K562 (cell line): ENCODE measurements at regions not wholly inside any gene's neighbourhood (a gene's known extent, or its start where the extent isn't known, plus 50 kb on each side); places are given as distances from the start of the nearest gene placed in this dataset.

Experiments used
- ATAC-seq: fragments of 200-7000 bp; cut with Tn5 transposase; 3 replicates; pipeline ENCODE4 v1.9.1; 2020; ENCODE audit warnings: moderate library complexity
- BruUV-seq: library from RNA; stranded (reverse); fragments of 400-500 nt; replicated peaks from 2 replicates; lab custom pipeline; 2021; lab: Mats Ljungman, UMichigan
- CTCF ChIA-PET: fragments of 300-600 bp; formaldehyde crosslinking; extraction: SDS; loops from one replicate; lab custom pipeline; 2021; ENCODE audit warnings: low intra/inter-chr PET ratio; lab: Yijun Ruan, JAX
- POLR2A ChIA-PET: fragments of 300-600, 350-650 bp; sonication (Branson Sonifier 250); formaldehyde crosslinking; extraction: SDS; loops from one replicate; lab custom pipeline; 2021; ENCODE audit warnings: antibody characterized with exemption, inconsistent platforms; lab: Yijun Ruan, JAX
- DNase-seq, 4 experiments: peaks; one replicate each; pipeline versions ENCODE4 v3.0.0 to v3.0.0-alpha.2; 2011 to 2018; ENCODE audit warnings: low spot score in 3 of 4, mixed read lengths in 3 of 4; ENCODE audit errors: extremely low read depth in 1 of 4
- FAIRE-seq: peaks from 2 replicates; lab custom pipeline; 2011; peaks lifted over from hg19 to GRCh38; lab: Jason Lieb, UNC
- H2AFZ ChIP-seq: 2 replicates; pipeline ENCODE4 v1.6.0; 2011; ENCODE audit warnings: low read depth, low read length, control low read depth, inconsistent platforms
- H3K27ac ChIP-seq: fragments of 200-600 bp; 3 replicates; pipeline ENCODE4 v1.8.0; 2011; ENCODE audit warnings: low read depth, mild to moderate bottlenecking, control low read depth, inconsistent platforms, low read length, moderate library complexity, mixed read lengths; ENCODE audit errors: extremely low read depth
- H3K27me3 ChIP-seq, 2 experiments: fragments of 300-600 bp in 1 of 2; 2 replicates in 1 of 2; 3 replicates in 1 of 2; pipeline versions ENCODE4 v1.6.0 to v1.8.0; 2011; ENCODE audit warnings: inconsistent platforms in 2 of 2, low read length in 2 of 2, mild to moderate bottlenecking in 1 of 2, mixed read lengths in 1 of 2, moderate library complexity in 1 of 2; ENCODE audit not compliant: control insufficient read depth in 2 of 2, insufficient read depth in 2 of 2
- H3K36me3 ChIP-seq: fragments of 300-600 bp; 3 replicates; pipeline ENCODE4 v1.8.0; 2011; ENCODE audit warnings: mild to moderate bottlenecking, low read length, inconsistent platforms; ENCODE audit not compliant: control insufficient read depth, insufficient read depth
- H3K4me1 ChIP-seq, 2 experiments: fragments of 200-600 bp in 1 of 2; replicated peaks in 1 of 2; 2 replicates in 1 of 2; 3 replicates in 1 of 2; pipeline versions ENCODE4 v1.5.1 to v1.8.0; 2011; ENCODE audit warnings: inconsistent platforms in 2 of 2, low read length in 2 of 2, mild to moderate bottlenecking in 1 of 2, mixed read lengths in 1 of 2, moderate library complexity in 1 of 2; ENCODE audit not compliant: control insufficient read depth in 2 of 2, insufficient read depth in 2 of 2
- H3K4me2 ChIP-seq: 2 replicates; pipeline ENCODE4 v1.6.1; 2011; ENCODE audit warnings: low read length, control low read depth, inconsistent platforms, mixed read lengths; ENCODE audit not compliant: insufficient read depth
- H3K4me3 ChIP-seq: fragments of 200-600 bp; sonication (generic), shearing (Covaris generic); 2 replicates; pipeline ENCODE4 v1.5.1; 2016; ENCODE audit warnings: control low read depth, inconsistent platforms
- H3K79me2 ChIP-seq: fragments of 200-600 bp; 3 replicates; pipeline ENCODE4 v1.8.0; 2011; ENCODE audit warnings: low read length, inconsistent platforms; ENCODE audit not compliant: control insufficient read depth, insufficient read depth
- H3K9ac ChIP-seq, 2 experiments: 2 replicates each; pipeline versions ENCODE4 v1.6.0 to v1.6.1; 2011; ENCODE audit warnings: low read depth in 2 of 2, low read length in 2 of 2, control low read depth in 1 of 2, inconsistent platforms in 1 of 2, mild to moderate bottlenecking in 1 of 2, mixed read lengths in 1 of 2; ENCODE audit not compliant: insufficient read depth in 1 of 2
- H3K9me1 ChIP-seq: one replicate; pipeline ENCODE4 v1.6.0; 2011; ENCODE audit warnings: inconsistent platforms, mild to moderate bottlenecking, low read length, moderate library complexity; ENCODE audit not compliant: control insufficient read depth, insufficient read depth
- H3K9me3 ChIP-seq: replicated peaks from 2 replicates; pipeline ENCODE4 v1.5.1; 2011; ENCODE audit warnings: low read depth, low read length, inconsistent platforms; ENCODE audit not compliant: control insufficient read depth, insufficient read depth
- H4K20me1 ChIP-seq: replicated peaks from 2 replicates; pipeline ENCODE4 v1.6.1; 2011; ENCODE audit warnings: low read length, inconsistent platforms, mixed read lengths; ENCODE audit not compliant: control insufficient read depth, insufficient read depth
- ARID3A ChIP-seq: IDR thresholded peaks from 2 replicates; pipeline ENCODE4 v1.6.1; 2012; ENCODE audit warnings: low read depth, low read length, improper control_type of control experiment, borderline replicate concordance
- BCL6 ChIP-seq: fragments of 250-450 bp; sonication (Bioruptor Pico); IDR thresholded peaks from 2 replicates; pipeline ENCODE4 v1.4.0; 2020
- FOXP1 ChIP-seq: sonication (generic); formaldehyde crosslinking; IDR thresholded peaks from 2 replicates; pipeline ENCODE4 v1.8.0; 2022; ENCODE audit warnings: mild to moderate bottlenecking, missing genetic modification reagents
- REST ChIP-seq, 2 experiments: fragments of 450-650 bp; formaldehyde crosslinking in 1 of 2; IDR thresholded peaks; 2 replicates each; pipeline versions ENCODE4 v1.4.0 to v1.6.1; 2014 to 2020; ENCODE audit warnings: mild to moderate bottlenecking in 2 of 2, borderline replicate concordance in 1 of 2, low read depth in 1 of 2
- SREBF1 ChIP-seq: fragments of 150-350 bp; IDR thresholded peaks from 2 replicates; pipeline ENCODE4 v1.6.1; 2014; ENCODE audit warnings: antibody characterized with exemption, low read depth, low read length, borderline replicate concordance
- TEAD4 ChIP-seq, 2 experiments: sonication (generic) in 1 of 2; formaldehyde crosslinking in 1 of 2; IDR thresholded peaks; 2 replicates each; pipeline versions ENCODE4 v1.6.1 to v1.8.0; 2012 to 2022; ENCODE audit warnings: borderline replicate concordance in 1 of 2, inconsistent platforms in 1 of 2, low read length in 1 of 2, mild to moderate bottlenecking in 1 of 2, missing genetic modification reagents in 1 of 2
- ZNF518B ChIP-seq: fragments of 250-450 bp; sonication (Bioruptor Pico); IDR thresholded peaks from 2 replicates; pipeline ENCODE4 v1.5.0; 2021; ENCODE audit warnings: mild to moderate bottlenecking, moderate library complexity
- whole genome bisulfite sequencing: fragments of 100-300 bp; shearing (Covaris generic); methylation state at CpG from one replicate; pipeline ENCODE4 v1.1.6; 2016; ENCODE audit warnings: low coverage, mixed read lengths; ENCODE audit not compliant: insufficient coverage; ENCODE audit errors: missing lambda C conversion rate; 5-methylcytosine and 5-hydroxymethylcytosine counted together
- in situ Hi-C: fragments of 300-500 bp; cut with MboI; formaldehyde crosslinking; loops from 4 replicates; pipeline ENCODE4 v1.15.0; 2018; ENCODE audit warnings: inconsistent platforms, mixed read lengths
- intact Hi-C: fragments of 100-400 bp; cut with micrococcal nuclease; formaldehyde crosslinking; loops from 2 replicates; pipeline ENCODE4 v1.14.2; 2022

- Histone ChIP-seq H3K79me2 (no peaks in the 10 kb centered on the region), H3K4me2 (no peak overlapping the region), H3K4me3 (no peak overlapping the region), H2AFZ (no peak overlapping the region), H3K36me3 (no peaks in the 10 kb centered on the region), H3K27me3 (peaks cover 0 to 36% of the 10 kb centered on the region in 2 experiments; a peak in 3 of 5 replicates), H3K4me1 (peaks cover 0 to 7% of the 10 kb centered on the region in 2 experiments; a peak in 2 of 5 replicates), H3K9ac (no peak overlapping the region), H3K9me1 (no peaks in the 10 kb centered on the region), H3K27ac (no peak overlapping the region), H3K9me3 (no peaks in the 10 kb centered on the region), H4K20me1 (no peaks in the 10 kb centered on the region)
- in situ Hi-C loops (no loop called here), intact Hi-C loops (no loop called here)
- no peak for ATAC-seq
- ChIA-PET POLR2A (no interaction called here), CTCF (no interaction called here)
- 4% methylated on average over 13 of the region's 14 CpGs for WGBS
- no TSS peak for BruUV-seq
- no peak for FAIRE-seq
- DNase-seq, result no peak
- no peak for TF ChIP-seq SREBF1
- no peak for TF ChIP-seq REST (IDR thresholded peaks at IDR 0.05; ENCODE audit: borderline replicate concordance)
- no peak for TF ChIP-seq REST (CRISPR knock-in tag; IDR thresholded peaks at IDR 0.05; ENCODE audit: low read depth)
- TF ChIP-seq ARID3A, result no peak
- TF ChIP-seq FOXP1 (CRISPR knock-in tag), result no peak
- TF ChIP-seq BCL6 (CRISPR knock-in tag), result no peak
- no peak for TF ChIP-seq TEAD4 (IDR thresholded peaks at IDR 0.05; ENCODE audit: low read length)
- no peak for TF ChIP-seq TEAD4 (CRISPR knock-in tag; IDR thresholded peaks at IDR 0.05; ENCODE audit: borderline replicate concordance)
- no peak for TF ChIP-seq ZNF518B (CRISPR knock-in tag)
These were observed 284.5 kb upstream of the RTL1 start for GRCh38 chr14:101187816-101188570.
